ENCODE measurements at regions not wholly inside any gene's neighbourhood (a gene's known extent, or its start where the extent isn't known, plus 50 kb on each side); places are given as distances from the start of the nearest gene placed in this dataset.
A peak's percentile ranks its signal among the peaks of the same experiment; 100 is the strongest.

GRCh38 chr2:117432746-117433145, 381.7 kb upstream of the DDX18 start:
- ATAC-seq (no peak), DNase-seq (no peak)
- Histone ChIP-seq H3K4me1 (ENCODE audit: low read depth) (no peaks in the 10 kb centered on the region), H3K9me3 (no peaks in the 10 kb centered on the region), H3K36me3 (ENCODE audit: low read depth) (no peaks in the 10 kb centered on the region), H3K4me3 (no peak overlapping the region)
- TF ChIP-seq CTCF (IDR thresholded peaks at IDR 0.05): no peak
- intact Hi-C loops (cut with DNase I, micrococcal nuclease): no loop called here

- no peak for TF ChIP-seq CTCF (IDR thresholded peaks at IDR 0.05)
- Histone ChIP-seq H3K36me3 (ENCODE audit: low read depth) (no peaks in the 10 kb centered on the region), H3K4me3 (no peak overlapping the region), H3K9me3 (no peaks in the 10 kb centered on the region), H3K4me1 (ENCODE audit: low read depth) (no peaks in the 10 kb centered on the region)
- intact Hi-C loops (cut with DNase I, micrococcal nuclease): no loop called here
- peak; percentile 18 for ATAC-seq
- DNase-seq: peak in 1 of 3 donors; percentile 65
These were observed 377.8 kb upstream of the DDX18 start for GRCh38 chr2:117436697-117437096.

GRCh38 chr2:117470311-117471095, 344.0 kb upstream of the DDX18 start:
- intact Hi-C loops (cut with DNase I, micrococcal nuclease): no loop called here
- no peak for TF ChIP-seq CTCF (IDR thresholded peaks at IDR 0.05)
- Histone ChIP-seq H3K4me1 (ENCODE audit: low read depth) (no peaks in the 10 kb centered on the region), H3K4me3 (no peak overlapping the region), H3K9me3 (no peaks in the 10 kb centered on the region), H3K36me3 (ENCODE audit: low read depth) (no peaks in the 10 kb centered on the region)
- ATAC-seq (peak; percentile 58), DNase-seq (peak in 2 of 3 donors; percentile 24 to 77)

- no peak overlapping the region for H3K4me3 ChIP-seq
- ATAC-seq: peak; percentile 11
- intact Hi-C loops (cut with DNase I, micrococcal nuclease): no loop called here
- H3K4me1 ChIP-seq (ENCODE audit: low read depth): no peaks in the 10 kb centered on the region
- H3K36me3 ChIP-seq (ENCODE audit: low read depth): no peaks in the 10 kb centered on the region
- no peak for DNase-seq
- no peak for TF ChIP-seq CTCF (IDR thresholded peaks at IDR 0.05)
- H3K9me3 ChIP-seq: peaks cover 19% of the 10 kb centered on the region
These were observed 332.9 kb upstream of the DDX18 start for GRCh38 chr2:117481608-117482007.

GRCh38 chr2:117485588-117485987, 328.9 kb upstream of the DDX18 start:
- intact Hi-C loops (cut with DNase I, micrococcal nuclease): no loop called here
- Histone ChIP-seq H3K4me1 (ENCODE audit: low read depth) (no peaks in the 10 kb centered on the region), H3K36me3 (ENCODE audit: low read depth) (no peaks in the 10 kb centered on the region), H3K9me3 (no peaks in the 10 kb centered on the region), H3K4me3 (no peak overlapping the region)
- no peak for TF ChIP-seq CTCF (IDR thresholded peaks at IDR 0.05)
- ATAC-seq (no peak), DNase-seq (no peak)
